Activated T-helper 1 cell treated with anti-CD3 and anti-CD28 coated beads, Interleukin-12 subunit alpha, Interleukin-12 subunit beta, Interleukin-2, Interleukin-4 antibody, amounts not matched to agents 30 ng/mL and 10 ng/mL and 1 ng/mL, durations not matched to agents 14 hours and 24 hours and 36 hours (primary cell): ENCODE measurements at regions not wholly inside any gene's neighbourhood (a gene's known extent, or its start where the extent isn't known, plus 50 kb on each side); places are given as distances from the start of the nearest gene placed in this dataset.

Source experiments
- DNase-seq: peaks from one replicate; pipeline ENCODE4 v3.0.0; 2021; ENCODE audit warnings: low spot score
- H3K27ac Mint-ChIP-seq: one replicate; pipeline ENCODE4 v1.8.0; 2021; ENCODE audit warnings: mild to moderate bottlenecking, mixed read lengths
- H3K27me3 Mint-ChIP-seq: one replicate; pipeline ENCODE4 v1.8.0; 2022; ENCODE audit warnings: mild to moderate bottlenecking, moderate library complexity, mixed read lengths; ENCODE audit not compliant: insufficient read depth
- H3K36me3 Mint-ChIP-seq: one replicate; pipeline ENCODE4 v1.8.0; 2021; ENCODE audit warnings: low read depth, mixed read lengths
- H3K4me1 Mint-ChIP-seq: one replicate; pipeline ENCODE4 v1.8.0; 2021; ENCODE audit warnings: low read depth, mixed read lengths
- H3K4me3 Mint-ChIP-seq: one replicate; pipeline ENCODE4 v1.8.0; 2021; ENCODE audit warnings: mild to moderate bottlenecking, moderate library complexity, mixed read lengths
- H3K9me3 Mint-ChIP-seq: one replicate; pipeline ENCODE4 v1.8.0; 2021; ENCODE audit warnings: mixed read lengths
- intact Hi-C: fragments of 100-400 bp; cut with micrococcal nuclease; formaldehyde crosslinking; loops from one replicate; pipeline ENCODE4 v1.15.1; 2024

DNA sequence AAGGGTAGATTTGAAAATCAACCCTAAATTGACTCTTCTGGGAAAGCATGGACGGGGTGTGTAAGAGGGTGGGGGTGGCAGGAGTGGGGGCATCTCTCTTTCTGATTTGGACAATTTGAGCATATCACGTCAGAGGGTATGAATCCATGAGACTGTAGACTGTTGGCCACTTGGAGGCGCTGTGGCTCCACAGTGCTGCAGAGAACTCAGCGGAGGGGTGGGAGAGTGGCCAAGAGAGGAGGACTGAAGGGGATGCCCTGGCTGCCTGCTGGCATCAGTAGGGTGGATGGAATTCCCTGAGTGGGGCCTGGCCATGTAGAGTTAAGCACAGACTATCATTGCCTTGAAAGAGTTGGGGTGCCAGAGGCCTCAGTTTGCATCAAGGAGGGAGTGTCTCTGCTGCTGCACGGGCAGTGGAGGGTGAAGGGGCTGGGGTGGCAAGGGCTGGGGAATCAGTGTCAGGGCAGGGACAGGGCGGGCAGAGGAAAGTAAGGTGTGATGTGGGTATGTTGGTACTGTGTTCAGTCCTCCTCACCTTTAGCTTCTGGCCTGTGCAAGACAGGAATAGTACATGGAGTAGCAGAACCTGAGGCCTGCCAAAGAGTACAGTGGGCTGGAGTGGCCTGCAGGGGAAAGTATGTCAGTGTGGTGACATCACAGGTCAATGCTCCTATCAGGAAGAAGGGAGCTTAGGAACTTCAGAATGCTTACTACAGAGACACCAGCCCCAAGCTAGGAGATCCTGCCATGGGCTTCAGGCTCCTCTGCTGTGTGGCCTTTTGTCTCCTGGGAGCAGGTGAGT lies 133.5 kb upstream of the PRSS58 start:
- H3K27me3 Mint-ChIP-seq = peaks cover 3% of the 10 kb centered on the region
- peak overlapping the region; percentile 61 for H3K4me3 Mint-ChIP-seq
- H3K36me3 Mint-ChIP-seq = no peaks in the 10 kb centered on the region
- H3K27ac Mint-ChIP-seq = peak overlapping the region; percentile 40
- intact Hi-C loops = loop anchor here (5.0 kb wide), 1 partner anchor 46 kb away; no protein-coding TSS in a partner anchor
- no peaks in the 10 kb centered on the region for H3K4me1 Mint-ChIP-seq
- no peak for DNase-seq
- no peaks in the 10 kb centered on the region for H3K9me3 Mint-ChIP-seq

- intact Hi-C loops = no loop called here
- Mint-ChIP-seq H3K36me3 (no peaks in the 10 kb centered on the region), H3K27me3 (no peaks in the 10 kb centered on the region), H3K4me1 (peaks cover 10% of the 10 kb centered on the region), H3K9me3 (no peaks in the 10 kb centered on the region), H3K27ac (no peak overlapping the region), H3K4me3 (no peak overlapping the region)
- DNase-seq = no peak
Measured at GRCh38 chr7:142389544-142389943, 131.7 kb upstream of the PRSS58 start.

GRCh38 chr7:142385491-142386340 lies 127.9 kb upstream of the PRSS58 start:
- peak; percentile 27 for DNase-seq
- H3K4me1 Mint-ChIP-seq = peaks cover 21% of the 10 kb centered on the region
- peaks cover 2% of the 10 kb centered on the region for H3K27me3 Mint-ChIP-seq
- H3K4me3 Mint-ChIP-seq = peak overlapping the region; percentile 65
- H3K27ac Mint-ChIP-seq = peak overlapping the region; percentile 2
- no peaks in the 10 kb centered on the region for H3K36me3 Mint-ChIP-seq
- no peaks in the 10 kb centered on the region for H3K9me3 Mint-ChIP-seq
- intact Hi-C loops = loop anchor here (2.0 kb wide), 2 partner anchors 423 to 617 kb away; no protein-coding TSS in a partner anchor

- intact Hi-C loops = loop anchor here (1.0 to 2.0 kb wide), 3 partner anchors 26 to 618 kb away; no protein-coding TSS in a partner anchor
- Mint-ChIP-seq H3K36me3 (no peaks in the 10 kb centered on the region), H3K27me3 (peaks cover 3% of the 10 kb centered on the region), H3K4me3 (peak overlapping the region; percentile 68), H3K9me3 (no peaks in the 10 kb centered on the region), H3K4me1 (peaks cover 21% of the 10 kb centered on the region), H3K27ac (peak overlapping the region; percentile 62)
- peak; percentile 33 for DNase-seq
Measured at GRCh38 chr7:142384493-142384922, 126.7 kb upstream of the PRSS58 start.

GRCh38 chr7:142383841-142384492 lies 126.1 kb upstream of the PRSS58 start:
- peaks cover 3% of the 10 kb centered on the region for H3K27me3 Mint-ChIP-seq
- H3K4me1 Mint-ChIP-seq = peaks cover 21% of the 10 kb centered on the region
- no peaks in the 10 kb centered on the region for H3K9me3 Mint-ChIP-seq
- H3K36me3 Mint-ChIP-seq = no peaks in the 10 kb centered on the region
- intact Hi-C loops = loop anchor here (1.0 to 2.0 kb wide), 3 partner anchors 26 to 619 kb away; no protein-coding TSS in a partner anchor
- H3K27ac Mint-ChIP-seq = peak overlapping the region; percentile 62
- peak overlapping the region; percentile 68 for H3K4me3 Mint-ChIP-seq
- DNase-seq = no peak

- intact Hi-C loops = no loop called here
- peaks cover 21% of the 10 kb centered on the region for H3K4me1 Mint-ChIP-seq
- H3K9me3 Mint-ChIP-seq = no peaks in the 10 kb centered on the region
- DNase-seq = no peak
- H3K4me3 Mint-ChIP-seq = no peak overlapping the region
- peaks cover 10% of the 10 kb centered on the region for H3K27me3 Mint-ChIP-seq
- no peaks in the 10 kb centered on the region for H3K36me3 Mint-ChIP-seq
- H3K27ac Mint-ChIP-seq = no peak overlapping the region
Measured at GRCh38 chr7:142381727-142382390, 124.0 kb upstream of the PRSS58 start.

DNA sequence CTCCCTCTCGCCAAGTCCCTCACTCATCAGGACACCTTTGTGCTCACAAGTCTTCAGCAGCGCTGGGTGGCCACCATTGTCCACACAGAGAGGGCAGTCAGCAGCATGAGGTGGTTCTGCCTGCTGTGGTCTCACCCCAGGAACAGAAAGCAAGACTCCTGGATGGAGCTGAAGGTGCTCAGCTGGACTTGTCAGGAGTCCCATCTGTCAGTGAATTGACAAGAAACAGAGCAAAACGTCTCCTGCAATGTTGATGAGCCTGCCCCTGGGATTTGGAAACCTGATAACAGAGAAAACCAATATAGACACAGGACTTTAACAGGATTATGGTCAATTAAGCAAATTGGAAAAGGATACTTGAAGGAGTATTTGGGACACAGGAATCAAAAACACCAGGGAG lies 122.2 kb upstream of the PRSS58 start:
- intact Hi-C loops = no loop called here
- Mint-ChIP-seq H3K36me3 (no peaks in the 10 kb centered on the region), H3K27me3 (peaks cover 16% of the 10 kb centered on the region), H3K9me3 (no peaks in the 10 kb centered on the region), H3K4me3 (no peak overlapping the region), H3K4me1 (peaks cover 17% of the 10 kb centered on the region), H3K27ac (no peak overlapping the region)
- no peak for DNase-seq

DNA sequence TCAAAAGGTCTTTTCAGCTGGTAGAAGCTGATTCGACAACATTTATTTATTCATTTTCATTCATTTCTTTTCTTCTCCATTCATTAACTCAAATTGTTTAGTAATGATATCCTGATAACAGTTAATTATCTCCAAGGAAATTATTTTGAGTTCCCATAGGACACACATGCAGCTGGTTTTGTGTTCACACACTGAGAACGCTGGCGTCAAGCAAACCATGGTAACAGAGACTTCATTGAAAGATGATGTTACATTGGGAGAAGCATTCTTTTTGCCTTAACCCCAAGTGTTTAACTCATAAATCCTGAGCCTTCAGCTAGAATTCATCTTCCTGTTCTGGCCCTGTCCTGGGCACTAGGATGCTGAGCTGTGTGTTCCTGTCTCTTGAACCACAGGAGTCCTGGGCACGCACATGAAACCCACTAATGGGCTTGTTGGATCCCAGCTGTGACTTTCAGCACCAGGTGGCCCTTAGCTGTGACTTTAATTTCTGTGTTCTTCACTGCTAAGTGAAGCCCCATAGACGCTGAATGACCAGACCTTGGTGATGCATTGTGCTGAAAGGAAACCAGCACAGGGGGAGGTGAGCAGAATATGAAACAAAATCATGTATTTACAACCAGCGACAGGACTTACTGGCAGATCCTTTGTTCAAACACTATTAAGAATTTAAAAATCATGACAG lies 121.5 kb upstream of the PRSS58 start:
- no peaks in the 10 kb centered on the region for H3K36me3 Mint-ChIP-seq
- intact Hi-C loops = no loop called here
- H3K9me3 Mint-ChIP-seq = no peaks in the 10 kb centered on the region
- no peak for DNase-seq
- H3K27me3 Mint-ChIP-seq = peaks cover 16% of the 10 kb centered on the region
- H3K27ac Mint-ChIP-seq = no peak overlapping the region
- H3K4me1 Mint-ChIP-seq = peaks cover 9% of the 10 kb centered on the region
- no peak overlapping the region for H3K4me3 Mint-ChIP-seq

GRCh38 chr7:142377567-142377966 lies 119.7 kb upstream of the PRSS58 start:
- peaks cover 24% of the 10 kb centered on the region for H3K27me3 Mint-ChIP-seq
- no peaks in the 10 kb centered on the region for H3K9me3 Mint-ChIP-seq
- H3K4me1 Mint-ChIP-seq = no peaks in the 10 kb centered on the region
- no peak overlapping the region for H3K27ac Mint-ChIP-seq
- no peak overlapping the region for H3K4me3 Mint-ChIP-seq
- DNase-seq = no peak
- intact Hi-C loops = no loop called here
- H3K36me3 Mint-ChIP-seq = no peaks in the 10 kb centered on the region

DNA sequence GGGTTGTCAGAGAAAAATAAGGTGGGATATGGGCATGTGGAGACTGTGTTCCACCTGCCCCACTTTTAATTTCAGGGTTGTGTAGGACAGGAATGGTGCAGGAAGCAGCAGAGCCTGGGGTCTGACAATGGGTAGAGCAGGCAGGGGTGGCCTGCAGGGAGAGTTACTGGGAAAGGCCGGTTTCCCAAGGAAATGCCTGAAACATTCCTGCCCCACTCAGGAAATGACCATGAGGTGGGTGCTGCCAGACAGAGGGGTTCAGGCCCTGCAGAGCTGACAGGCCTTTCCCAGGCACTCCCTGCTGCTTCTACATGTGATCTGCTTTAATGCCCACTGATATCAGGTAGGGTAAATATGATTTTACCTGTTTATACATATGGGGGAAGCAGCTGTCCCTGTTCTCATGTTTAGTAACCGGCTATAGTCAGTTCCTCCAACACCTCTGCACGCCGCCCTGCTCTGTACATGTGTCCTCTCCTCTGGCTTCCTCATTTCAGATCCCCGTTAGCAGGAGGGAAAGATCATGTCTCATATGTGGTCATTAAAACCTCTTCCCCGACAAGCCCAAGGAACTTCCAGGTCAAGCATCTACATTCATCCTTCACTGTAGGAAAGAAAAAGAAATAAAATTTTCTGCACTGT lies 118.6 kb upstream of the PRSS58 start:
- Mint-ChIP-seq H3K27me3 (peaks cover 24% of the 10 kb centered on the region), H3K9me3 (no peaks in the 10 kb centered on the region), H3K4me1 (no peaks in the 10 kb centered on the region), H3K4me3 (no peak overlapping the region), H3K27ac (no peak overlapping the region), H3K36me3 (no peaks in the 10 kb centered on the region)
- DNase-seq = no peak
- intact Hi-C loops = no loop called here

DNA sequence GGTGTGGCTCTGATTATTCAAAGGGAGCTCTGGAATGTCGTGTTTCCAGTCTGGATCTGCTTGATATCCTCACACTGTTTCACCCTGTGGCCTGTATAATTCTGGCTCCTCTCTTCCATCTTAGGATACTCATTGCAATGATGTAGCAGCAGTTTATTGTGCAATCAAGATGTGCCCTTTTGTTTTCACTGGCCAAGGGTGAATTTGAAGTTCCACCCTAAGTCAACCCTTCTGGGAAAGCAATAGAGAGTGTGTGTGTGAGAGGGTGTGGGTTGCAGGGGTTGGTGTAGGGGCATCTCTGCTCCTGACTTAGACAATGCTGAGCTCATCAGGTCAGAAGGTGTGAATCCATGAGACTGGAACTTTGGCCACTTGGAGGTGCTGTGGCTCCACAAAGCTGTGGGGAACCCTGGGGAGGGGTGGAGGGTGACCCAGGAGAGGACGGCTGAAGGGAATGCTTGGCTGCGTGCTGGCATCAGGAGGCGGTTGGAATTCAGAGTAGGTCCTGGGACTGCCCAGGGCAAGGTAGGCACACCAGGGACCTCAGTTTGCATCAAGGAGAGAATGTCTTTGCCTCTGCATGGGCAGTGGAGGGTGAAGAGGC lies 118.0 kb upstream of the PRSS58 start:
- Mint-ChIP-seq H3K27me3 (peaks cover 24% of the 10 kb centered on the region), H3K9me3 (no peaks in the 10 kb centered on the region), H3K27ac (peak overlapping the region; percentile 11), H3K36me3 (no peaks in the 10 kb centered on the region), H3K4me1 (no peaks in the 10 kb centered on the region), H3K4me3 (no peak overlapping the region)
- intact Hi-C loops = no loop called here
- DNase-seq = no peak
